DOHH2 (cell line): ENCODE measurements at regions not wholly inside any gene's neighbourhood (a gene's known extent, or its start where the extent isn't known, plus 50 kb on each side); places are given as distances from the start of the nearest gene placed in this dataset.
A peak's percentile ranks its signal among the peaks of the same experiment; 100 is the strongest.

ENCODE experiments used
- H3F3A ChIP-seq: fragments of 200-600 bp; sonication (generic), shearing (Covaris generic); 2 replicates; pipeline ENCODE4 v1.6.0; 2016; ENCODE audit warnings: antibody characterized with exemption, mild to moderate bottlenecking; ENCODE audit not compliant: control insufficient read depth, insufficient read depth
- H3K27ac ChIP-seq: fragments of 200-600 bp; sonication (generic); 2 replicates; pipeline ENCODE4 v1.5.1; 2014; ENCODE audit warnings: low read depth, mild to moderate bottlenecking, low read length, moderate library complexity
- H3K27me3 ChIP-seq: fragments of 200-600 bp; sonication (generic); 2 replicates; pipeline ENCODE4 v1.6.1; 2014; ENCODE audit warnings: mild to moderate bottlenecking, low read length, mixed read lengths; ENCODE audit not compliant: control insufficient read depth
- H3K36me3 ChIP-seq: fragments of 200-600 bp; sonication (generic); 2 replicates; pipeline ENCODE4 v1.6.1; 2014; ENCODE audit warnings: mild to moderate bottlenecking, low read length, moderate library complexity, mixed read lengths; ENCODE audit not compliant: control insufficient read depth
- H3K4me1 ChIP-seq: fragments of 200-600 bp; sonication (generic); 2 replicates; pipeline ENCODE4 v1.6.1; 2014; ENCODE audit warnings: mild to moderate bottlenecking, low read length, mixed read lengths; ENCODE audit not compliant: control insufficient read depth
- H3K4me2 ChIP-seq: fragments of 200-600 bp; sonication (generic); 2 replicates; pipeline ENCODE4 v1.6.0; 2014; ENCODE audit warnings: mild to moderate bottlenecking, low read length, moderate library complexity
- H3K4me3 ChIP-seq: fragments of 200-600 bp; sonication (generic); 2 replicates; pipeline ENCODE4 v1.5.1; 2014; ENCODE audit warnings: mild to moderate bottlenecking, low read length, mixed read lengths
- H3K79me2 ChIP-seq: fragments of 200-600 bp; sonication (generic); 2 replicates; pipeline ENCODE4 v1.6.1; 2014; ENCODE audit warnings: mild to moderate bottlenecking, low read length, mixed read lengths; ENCODE audit not compliant: control insufficient read depth
- H3K9me2 ChIP-seq: fragments of 200-600 bp; sonication (generic); replicated peaks from 2 replicates; pipeline ENCODE4 v1.6.1; 2014; ENCODE audit warnings: mild to moderate bottlenecking, low read length, mixed read lengths; ENCODE audit not compliant: control insufficient read depth
- H3K9me3 ChIP-seq: fragments of 200-600 bp; sonication (generic); 2 replicates; pipeline ENCODE4 v1.6.1; 2014; ENCODE audit warnings: antibody characterized with exemption, low read length, mixed read lengths; ENCODE audit not compliant: control insufficient read depth, insufficient read depth
- H4K20me1 ChIP-seq: fragments of 200-600 bp; sonication (generic); 2 replicates; pipeline ENCODE4 v1.6.0; 2014; ENCODE audit warnings: low read depth, mild to moderate bottlenecking, antibody characterized with exemption, low read length, moderate library complexity; ENCODE audit not compliant: control insufficient read depth, insufficient read depth
- EZH2phosphoT487 ChIP-seq: fragments of 200-600 bp; sonication (generic); IDR thresholded peaks from 2 replicates; pipeline ENCODE4 v1.6.1; 2017; ENCODE audit warnings: borderline replicate concordance, mild to moderate bottlenecking, antibody characterized with exemption, low read length, moderate library complexity, mixed read lengths
- TF ChIP-seq, protein P1 (sequence below): fragments of 200-600 bp; sonication (generic); IDR thresholded peaks from one replicate; pipeline ENCODE4 v1.5.1; 2014; ENCODE audit warnings: antibody characterized with exemption, mild to moderate bottlenecking, low read depth, low read length; ENCODE audit not compliant: poor library complexity, severe bottlenecking

DNA sequence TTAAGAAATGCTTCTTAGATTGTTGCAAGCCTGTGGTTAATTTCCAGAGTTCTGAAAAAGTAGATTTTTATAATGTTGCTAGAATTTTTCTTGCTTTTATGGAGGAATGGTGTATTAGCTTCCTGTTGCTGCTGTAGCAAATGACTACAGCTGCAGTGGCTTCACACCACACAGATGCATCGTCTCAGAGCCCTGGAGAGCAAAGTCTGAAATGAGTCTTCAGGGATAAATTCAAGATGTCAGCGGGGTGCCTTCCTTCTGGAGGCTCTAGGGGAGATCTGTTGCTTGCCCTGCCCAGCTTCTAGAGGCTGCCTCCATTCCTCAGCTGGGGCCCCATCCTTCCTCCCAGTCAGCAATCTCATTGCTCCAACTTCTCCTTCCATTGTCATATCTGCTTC lies 187.8 kb downstream of the ZNF516 start:
- no peaks in the 10 kb centered on the region for H3K4me1 ChIP-seq
- no peaks in the 10 kb centered on the region for H3K79me2 ChIP-seq
- H3K9me3 ChIP-seq = no peaks in the 10 kb centered on the region
- no peaks in the 10 kb centered on the region for H4K20me1 ChIP-seq
- no peak for TF ChIP-seq EZH2phosphoT487
- TF ChIP-seq, protein P1, sequence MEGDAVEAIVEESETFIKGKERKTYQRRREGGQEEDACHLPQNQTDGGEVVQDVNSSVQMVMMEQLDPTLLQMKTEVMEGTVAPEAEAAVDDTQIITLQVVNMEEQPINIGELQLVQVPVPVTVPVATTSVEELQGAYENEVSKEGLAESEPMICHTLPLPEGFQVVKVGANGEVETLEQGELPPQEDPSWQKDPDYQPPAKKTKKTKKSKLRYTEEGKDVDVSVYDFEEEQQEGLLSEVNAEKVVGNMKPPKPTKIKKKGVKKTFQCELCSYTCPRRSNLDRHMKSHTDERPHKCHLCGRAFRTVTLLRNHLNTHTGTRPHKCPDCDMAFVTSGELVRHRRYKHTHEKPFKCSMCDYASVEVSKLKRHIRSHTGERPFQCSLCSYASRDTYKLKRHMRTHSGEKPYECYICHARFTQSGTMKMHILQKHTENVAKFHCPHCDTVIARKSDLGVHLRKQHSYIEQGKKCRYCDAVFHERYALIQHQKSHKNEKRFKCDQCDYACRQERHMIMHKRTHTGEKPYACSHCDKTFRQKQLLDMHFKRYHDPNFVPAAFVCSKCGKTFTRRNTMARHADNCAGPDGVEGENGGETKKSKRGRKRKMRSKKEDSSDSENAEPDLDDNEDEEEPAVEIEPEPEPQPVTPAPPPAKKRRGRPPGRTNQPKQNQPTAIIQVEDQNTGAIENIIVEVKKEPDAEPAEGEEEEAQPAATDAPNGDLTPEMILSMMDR = no peak
- H3K27ac ChIP-seq = no peak overlapping the region
- no peaks in the 10 kb centered on the region for H3F3A ChIP-seq
- H3K36me3 ChIP-seq = no peaks in the 10 kb centered on the region
- no peak overlapping the region for H3K4me2 ChIP-seq
- H3K4me3 ChIP-seq = no peak overlapping the region
- H3K27me3 ChIP-seq = 0 out of 2 replicates have a peak, but pooled peaks cover 6% of the 10 kb centered on the region
- no peaks in the 10 kb centered on the region for H3K9me2 ChIP-seq

DNA sequence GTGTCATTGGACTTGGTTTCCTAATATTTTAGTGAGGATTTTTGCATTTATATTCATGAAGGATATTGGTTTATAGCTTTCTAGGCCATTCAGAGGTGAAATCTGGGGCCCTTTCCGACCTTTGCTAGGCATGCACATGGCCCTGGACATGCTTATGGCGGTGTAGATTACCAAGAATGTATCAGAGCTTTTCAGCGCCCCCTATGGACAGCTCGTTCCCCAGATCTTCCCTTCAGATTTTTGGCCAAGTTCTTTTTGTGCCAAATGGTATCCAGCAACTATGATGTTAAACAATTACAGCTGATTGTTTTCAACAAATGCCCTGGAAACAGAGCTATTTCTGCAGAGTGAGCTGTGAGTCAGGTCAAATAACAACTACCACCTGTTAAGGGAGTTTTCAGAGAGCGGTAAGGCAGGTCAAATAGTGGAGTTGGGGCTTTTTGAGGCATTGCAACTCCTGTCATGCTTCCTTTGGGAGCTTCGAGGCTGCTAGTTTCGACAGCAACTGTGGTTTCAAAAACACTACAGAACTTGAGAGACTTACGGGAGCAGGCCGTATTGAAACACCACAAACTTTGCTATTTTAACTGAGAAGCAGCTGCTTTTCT lies 188.3 kb downstream of the ZNF516 start:
- H3K9me3 ChIP-seq = no peaks in the 10 kb centered on the region
- no peaks in the 10 kb centered on the region for H3K36me3 ChIP-seq
- H3K4me1 ChIP-seq = no peaks in the 10 kb centered on the region
- H3K79me2 ChIP-seq = no peaks in the 10 kb centered on the region
- no peak overlapping the region for H3K4me2 ChIP-seq
- no peak for TF ChIP-seq EZH2phosphoT487
- TF ChIP-seq, protein P1 = peak; percentile 52
- no peaks in the 10 kb centered on the region for H3F3A ChIP-seq
- no peak overlapping the region for H3K27ac ChIP-seq
- 0 out of 2 replicates have a peak, but pooled peaks cover 6% of the 10 kb centered on the region for H3K27me3 ChIP-seq
- no peaks in the 10 kb centered on the region for H3K9me2 ChIP-seq
- H3K4me3 ChIP-seq = no peak overlapping the region
- H4K20me1 ChIP-seq = no peaks in the 10 kb centered on the region

DNA sequence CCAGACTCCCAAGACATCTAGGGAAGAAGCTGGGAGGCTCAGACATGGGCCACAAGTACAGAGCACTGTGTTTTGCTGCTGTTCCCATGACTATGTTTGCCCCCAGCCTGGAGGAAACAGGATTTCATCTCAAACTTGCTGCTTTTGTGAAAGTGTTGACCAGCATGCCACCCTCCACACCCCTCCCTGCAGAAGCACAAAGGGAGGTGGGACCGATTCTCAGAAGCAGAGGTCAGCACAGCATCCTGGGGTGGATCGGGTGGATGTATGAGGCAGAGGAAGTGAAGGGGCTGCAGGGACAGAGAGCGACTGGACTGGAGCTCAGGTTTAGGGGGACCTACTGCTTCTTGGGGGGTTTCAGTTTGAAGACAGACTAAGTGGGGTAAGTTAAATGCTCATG lies 209.2 kb downstream of the ZNF516 start:
- Histone ChIP-seq H3K27me3 (0 out of 2 replicates have a peak, but pooled peaks cover 2% of the 10 kb centered on the region), H3K4me1 (no peaks in the 10 kb centered on the region), H3K36me3 (no peaks in the 10 kb centered on the region), H3K4me2 (no peak overlapping the region), H3K4me3 (no peak overlapping the region), H3F3A (no peaks in the 10 kb centered on the region), H3K9me2 (no peaks in the 10 kb centered on the region), H3K79me2 (no peaks in the 10 kb centered on the region), H3K9me3 (no peaks in the 10 kb centered on the region), H3K27ac (no peak overlapping the region), H4K20me1 (no peaks in the 10 kb centered on the region)
- TF ChIP-seq, protein P1 = no peak
- TF ChIP-seq EZH2phosphoT487 = no peak
